ENCODE measurements at regions not wholly inside any gene's neighbourhood (a gene's known extent, or its start where the extent isn't known, plus 50 kb on each side); places are given as distances from the start of the nearest gene placed in this dataset.

DNA sequence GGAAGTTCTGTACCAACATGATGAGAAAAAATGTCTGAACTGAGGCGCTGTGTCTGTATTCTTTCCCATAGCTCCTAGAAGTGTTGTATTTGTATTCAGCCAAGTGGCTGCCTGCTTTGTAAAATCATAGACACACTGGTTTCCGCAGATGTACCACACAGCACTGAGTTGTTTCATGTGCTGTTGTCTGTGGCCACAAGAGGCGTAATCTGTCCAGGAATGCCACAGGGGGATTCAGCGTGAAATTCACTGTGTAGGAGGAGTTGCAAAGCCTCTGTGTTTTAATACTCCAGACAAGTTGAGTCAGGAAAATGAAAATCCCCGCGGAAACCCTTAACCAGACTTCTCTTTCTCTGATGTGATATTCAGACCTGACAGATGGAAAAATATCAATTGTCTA is 462.2 kb downstream of the NSUN3 start:
- no peak overlapping the region for H3K9ac ChIP-seq (ENCODE audit: low read depth in 2 of 2, low read length in 2 of 2)
- H3K36me3 ChIP-seq, result no peaks in the 10 kb centered on the region
- H3K27ac ChIP-seq, result no peak overlapping the region
- TF ChIP-seq, protein P1, sequence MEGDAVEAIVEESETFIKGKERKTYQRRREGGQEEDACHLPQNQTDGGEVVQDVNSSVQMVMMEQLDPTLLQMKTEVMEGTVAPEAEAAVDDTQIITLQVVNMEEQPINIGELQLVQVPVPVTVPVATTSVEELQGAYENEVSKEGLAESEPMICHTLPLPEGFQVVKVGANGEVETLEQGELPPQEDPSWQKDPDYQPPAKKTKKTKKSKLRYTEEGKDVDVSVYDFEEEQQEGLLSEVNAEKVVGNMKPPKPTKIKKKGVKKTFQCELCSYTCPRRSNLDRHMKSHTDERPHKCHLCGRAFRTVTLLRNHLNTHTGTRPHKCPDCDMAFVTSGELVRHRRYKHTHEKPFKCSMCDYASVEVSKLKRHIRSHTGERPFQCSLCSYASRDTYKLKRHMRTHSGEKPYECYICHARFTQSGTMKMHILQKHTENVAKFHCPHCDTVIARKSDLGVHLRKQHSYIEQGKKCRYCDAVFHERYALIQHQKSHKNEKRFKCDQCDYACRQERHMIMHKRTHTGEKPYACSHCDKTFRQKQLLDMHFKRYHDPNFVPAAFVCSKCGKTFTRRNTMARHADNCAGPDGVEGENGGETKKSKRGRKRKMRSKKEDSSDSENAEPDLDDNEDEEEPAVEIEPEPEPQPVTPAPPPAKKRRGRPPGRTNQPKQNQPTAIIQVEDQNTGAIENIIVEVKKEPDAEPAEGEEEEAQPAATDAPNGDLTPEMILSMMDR (IDR thresholded peaks at IDR 0.05), result no peak
- no peaks in the 10 kb centered on the region for H3K9me3 ChIP-seq
- no peaks in the 10 kb centered on the region for H3K27me3 ChIP-seq
- no peak overlapping the region for H3K4me3 ChIP-seq
- intact Hi-C loops (cut with DNase I), result no loop called here
- H3K4me1 ChIP-seq, result no peaks in the 10 kb centered on the region
- no peak for DNase-seq

DNA sequence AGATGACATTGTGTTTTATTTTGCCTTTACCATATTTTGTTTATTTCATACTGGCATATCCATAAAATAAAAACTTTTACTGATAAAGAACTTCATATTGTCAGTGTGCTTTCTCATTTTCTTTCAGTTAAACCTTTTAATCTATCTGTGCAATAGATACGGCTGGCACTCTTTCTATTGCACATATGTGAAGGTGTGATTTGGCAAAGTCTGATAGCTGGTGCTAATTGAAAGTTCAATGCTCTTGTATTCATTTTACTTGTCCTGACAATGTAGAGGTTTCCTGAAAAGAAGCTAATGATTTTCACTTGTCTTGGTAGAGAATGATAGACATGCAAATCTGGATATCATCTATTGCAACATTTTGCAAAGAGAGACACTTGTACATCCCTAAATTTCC is 467.0 kb downstream of the NSUN3 start:
- Histone ChIP-seq H3K4me3 (no peak overlapping the region), H3K9ac (ENCODE audit: low read depth in 2 of 2, low read length in 2 of 2) (no peak overlapping the region), H3K9me3 (no peaks in the 10 kb centered on the region), H3K27me3 (no peaks in the 10 kb centered on the region), H3K4me1 (no peaks in the 10 kb centered on the region), H3K36me3 (no peaks in the 10 kb centered on the region), H3K27ac (no peak overlapping the region)
- DNase-seq, result no peak
- intact Hi-C loops (cut with DNase I), result no loop called here
- TF ChIP-seq, protein P1 (IDR thresholded peaks at IDR 0.05), result no peak

DNA sequence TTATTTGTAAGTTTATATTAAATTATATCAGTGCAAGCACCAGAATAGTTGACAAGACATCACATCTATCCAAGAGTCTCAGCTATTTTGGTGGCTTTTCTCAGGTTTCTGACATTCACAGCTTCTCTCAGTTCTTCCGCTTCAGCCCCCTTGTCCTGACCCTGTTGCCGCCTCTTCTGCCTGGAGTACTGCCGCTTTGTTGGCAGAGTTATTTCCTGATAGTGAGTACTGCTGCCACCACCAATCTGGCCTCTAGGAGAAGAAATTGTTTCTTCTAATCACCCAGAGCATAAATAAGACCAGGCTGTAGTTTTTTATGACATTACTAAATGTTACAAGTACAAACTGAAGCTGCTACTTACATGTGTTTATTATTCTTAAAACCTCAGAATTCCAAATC is 470.1 kb downstream of the NSUN3 start:
- no peak overlapping the region for H3K9ac ChIP-seq (ENCODE audit: low read depth in 2 of 2, low read length in 2 of 2)
- intact Hi-C loops (cut with DNase I), result no loop called here

DNA sequence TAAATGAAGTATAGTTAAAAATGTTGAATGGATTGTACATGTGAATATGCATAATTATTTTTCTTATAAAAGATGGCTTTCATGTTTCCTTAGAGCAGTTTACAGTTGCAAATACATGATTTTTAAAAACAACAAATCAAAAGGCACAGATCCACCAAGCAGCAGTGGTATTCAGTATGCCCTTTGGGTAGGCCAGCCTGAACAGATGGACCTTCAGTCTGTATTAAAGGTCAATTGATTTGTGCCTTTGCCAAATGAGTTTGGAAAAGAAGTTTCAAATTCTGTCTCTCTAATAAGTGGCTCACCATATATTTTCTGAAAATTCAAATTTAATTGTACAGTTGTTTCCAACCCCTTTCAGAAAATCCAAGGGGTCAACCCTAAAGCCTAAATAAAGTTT is 477.1 kb downstream of the NSUN3 start:
- no peak for DNase-seq
- Histone ChIP-seq H3K4me1 (no peaks in the 10 kb centered on the region), H3K4me3 (no peak overlapping the region), H3K27me3 (no peaks in the 10 kb centered on the region), H3K27ac (no peak overlapping the region), H3K36me3 (no peaks in the 10 kb centered on the region), H3K9ac (ENCODE audit: low read depth in 2 of 2, low read length in 2 of 2) (no peak overlapping the region), H3K9me3 (no peaks in the 10 kb centered on the region)
- intact Hi-C loops (cut with DNase I), result no loop called here
- TF ChIP-seq, protein P1 (IDR thresholded peaks at IDR 0.05), result no peak

More for the DNA sequence above, 470.1 kb downstream of the NSUN3 start:
- H3K4me1 ChIP-seq, result no peaks in the 10 kb centered on the region
- H3K9me3 ChIP-seq, result no peaks in the 10 kb centered on the region
- H3K27ac ChIP-seq, result no peak overlapping the region
- DNase-seq, result no peak
- TF ChIP-seq, protein P1 (IDR thresholded peaks at IDR 0.05), result no peak
- no peaks in the 10 kb centered on the region for H3K27me3 ChIP-seq
- H3K4me3 ChIP-seq, result no peak overlapping the region
- H3K36me3 ChIP-seq, result no peaks in the 10 kb centered on the region

DNA sequence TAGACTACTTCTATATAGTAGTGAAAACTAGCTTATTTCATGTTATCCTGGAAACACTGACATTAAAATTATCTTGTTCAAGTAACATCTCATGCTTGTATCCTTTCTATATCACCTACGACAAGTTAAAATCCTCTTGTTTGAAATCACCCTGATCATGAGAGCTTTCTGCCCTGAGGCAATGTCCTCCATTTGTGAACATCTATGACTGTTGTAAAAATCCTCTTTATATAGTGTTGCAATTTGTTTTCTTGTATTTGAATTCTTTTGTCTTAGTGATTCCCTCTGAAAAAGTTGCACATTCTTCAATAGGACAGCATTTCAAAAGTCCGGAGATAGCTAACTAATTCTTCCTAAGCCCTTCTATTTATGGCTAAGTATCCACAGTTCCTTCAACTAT is 480.3 kb downstream of the NSUN3 start:
- TF ChIP-seq, protein P1 (IDR thresholded peaks at IDR 0.05), result no peak
- Histone ChIP-seq H3K9me3 (no peaks in the 10 kb centered on the region), H3K9ac (ENCODE audit: low read depth in 2 of 2, low read length in 2 of 2) (no peak overlapping the region), H3K27ac (no peak overlapping the region), H3K4me3 (no peak overlapping the region), H3K36me3 (no peaks in the 10 kb centered on the region), H3K27me3 (no peaks in the 10 kb centered on the region), H3K4me1 (no peaks in the 10 kb centered on the region)
- no peak for DNase-seq
- intact Hi-C loops (cut with DNase I), result no loop called here
